ENCODE measurements at regions not wholly inside any gene's neighbourhood (a gene's known extent, or its start where the extent isn't known, plus 50 kb on each side); places are given as distances from the start of the nearest gene placed in this dataset.

DNA sequence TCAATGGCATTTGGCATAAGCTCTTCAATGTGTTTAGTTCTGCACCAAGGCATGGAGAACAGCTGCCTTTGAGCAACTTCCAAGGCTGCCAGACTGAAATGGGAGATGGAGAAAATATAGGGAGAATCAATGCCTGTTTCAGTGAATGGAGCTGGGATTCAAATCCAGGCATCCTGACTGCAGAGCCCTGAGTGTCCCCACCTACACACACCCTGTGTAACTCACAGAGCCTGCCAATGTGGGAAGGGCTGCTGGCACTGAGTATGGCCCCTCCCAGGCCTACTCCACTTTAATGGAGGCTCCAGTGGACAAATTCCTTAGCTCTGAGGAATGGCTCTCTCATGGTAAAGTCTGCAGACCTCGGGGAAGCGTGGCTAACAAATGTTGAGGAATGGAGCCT, 145.6 kb upstream of the TNR start:
- FAIRE-seq = no peak

GRCh38 chr1:175887981-175888428, 144.6 kb upstream of the TNR start:
- H3K4me3 ChIP-seq (ENCODE audit: low read depth, low read length) = no peak overlapping the region
- H3K27me3 ChIP-seq (ENCODE audit: control insufficient read depth, insufficient read depth, low read length) = no peaks in the 10 kb centered on the region
- DNase-seq (ENCODE audit: low read depth) (peak; percentile 34), FAIRE-seq (no peak)
- H3K36me3 ChIP-seq (ENCODE audit: control insufficient read depth, insufficient read depth, low read length) = no peaks in the 10 kb centered on the region
- TF ChIP-seq CTCF (IDR thresholded peaks at IDR 0.05; ENCODE audit: insufficient read depth, low read length, severe bottlenecking) = peak; percentile 89

More for the DNA sequence above, 145.6 kb upstream of the TNR start:
- H3K36me3 ChIP-seq (ENCODE audit: control insufficient read depth, insufficient read depth, low read length) = no peaks in the 10 kb centered on the region
- no peak for TF ChIP-seq CTCF (IDR thresholded peaks at IDR 0.05; ENCODE audit: insufficient read depth, low read length, severe bottlenecking)
- no peaks in the 10 kb centered on the region for H3K27me3 ChIP-seq (ENCODE audit: control insufficient read depth, insufficient read depth, low read length)
- no peak for DNase-seq (ENCODE audit: low read depth)
- H3K4me3 ChIP-seq (ENCODE audit: low read depth, low read length) = no peak overlapping the region

GRCh38 chr1:175887521-175887920, 144.1 kb upstream of the TNR start:
- TF ChIP-seq CTCF (IDR thresholded peaks at IDR 0.05; ENCODE audit: insufficient read depth, low read length, severe bottlenecking) = no peak
- no peak overlapping the region for H3K4me3 ChIP-seq (ENCODE audit: low read depth, low read length)
- FAIRE-seq (no peak), DNase-seq (ENCODE audit: low read depth) (no peak)
- no peaks in the 10 kb centered on the region for H3K36me3 ChIP-seq (ENCODE audit: control insufficient read depth, insufficient read depth, low read length)
- no peaks in the 10 kb centered on the region for H3K27me3 ChIP-seq (ENCODE audit: control insufficient read depth, insufficient read depth, low read length)

DNA sequence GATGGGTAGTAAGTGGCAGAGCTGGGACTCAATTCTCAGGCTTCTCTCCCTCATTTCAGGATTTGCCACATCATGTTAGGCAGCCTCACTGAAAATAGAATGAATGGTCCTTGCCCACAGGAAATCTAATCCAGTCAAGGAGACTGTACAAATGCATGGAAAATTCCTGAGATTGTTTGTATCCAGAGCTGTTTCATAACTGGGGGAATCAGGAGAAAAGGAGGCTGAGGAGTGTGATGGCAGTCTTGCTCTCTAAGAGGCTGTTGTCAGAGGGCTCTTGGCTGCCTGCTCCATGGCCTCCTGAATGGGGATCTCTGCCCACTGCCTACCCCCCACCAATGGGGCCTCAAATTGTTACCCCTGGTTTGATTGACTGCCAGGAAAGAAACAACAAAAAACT, 141.9 kb upstream of the TNR start:
- no peaks in the 10 kb centered on the region for H3K27me3 ChIP-seq (ENCODE audit: control insufficient read depth, insufficient read depth, low read length)
- FAIRE-seq = no peak
- TF ChIP-seq CTCF (IDR thresholded peaks at IDR 0.05; ENCODE audit: insufficient read depth, low read length, severe bottlenecking) = no peak
- H3K4me3 ChIP-seq (ENCODE audit: low read depth, low read length) = no peak overlapping the region
- no peaks in the 10 kb centered on the region for H3K36me3 ChIP-seq (ENCODE audit: control insufficient read depth, insufficient read depth, low read length)
- no peak for DNase-seq (ENCODE audit: low read depth)

GRCh38 chr1:175884369-175884768, 141.0 kb upstream of the TNR start:
- TF ChIP-seq CTCF (IDR thresholded peaks at IDR 0.05; ENCODE audit: insufficient read depth, low read length, severe bottlenecking) = no peak
- Histone ChIP-seq H3K36me3 (ENCODE audit: control insufficient read depth, insufficient read depth, low read length) (no peaks in the 10 kb centered on the region), H3K27me3 (ENCODE audit: control insufficient read depth, insufficient read depth, low read length) (no peaks in the 10 kb centered on the region), H3K4me3 (ENCODE audit: low read depth, low read length) (no peak overlapping the region)
- no peak for DNase-seq (ENCODE audit: low read depth)
- no peak for FAIRE-seq

- no peak for DNase-seq (ENCODE audit: low read depth)
- Histone ChIP-seq H3K27me3 (ENCODE audit: control insufficient read depth, insufficient read depth, low read length) (no peaks in the 10 kb centered on the region), H3K36me3 (ENCODE audit: control insufficient read depth, insufficient read depth, low read length) (no peaks in the 10 kb centered on the region), H3K4me3 (ENCODE audit: low read depth, low read length) (no peak overlapping the region)
- no peak for FAIRE-seq
- no peak for TF ChIP-seq CTCF (IDR thresholded peaks at IDR 0.05; ENCODE audit: insufficient read depth, low read length, severe bottlenecking)
These were observed 138.8 kb upstream of the TNR start for GRCh38 chr1:175882192-175882591.
